HFF-Myc (cell line): ENCODE measurements at regions not wholly inside any gene's neighbourhood (a gene's known extent, or its start where the extent isn't known, plus 50 kb on each side); places are given as distances from the start of the nearest gene placed in this dataset.
"Not testable (repeated sequence)": the region's sequence is repeated elsewhere in the genome, so short reads cannot be mapped to it uniquely, and the experiment has no call there.

Experiments used
- DNase-seq: peaks from one replicate; pipeline ENCODE4 v3.0.0-alpha.2; 2011; ENCODE audit warnings: low read depth; ENCODE audit errors: extremely low read depth
- H3K4me3 ChIP-seq: replicated peaks from 2 replicates; pipeline ENCODE4 v1.5.1; 2011; ENCODE audit warnings: low read depth, mild to moderate bottlenecking, control low read depth, low read length
- TF ChIP-seq, protein P1 (sequence below): IDR thresholded peaks from 2 replicates; pipeline ENCODE4 v1.5.1; 2012; ENCODE audit warnings: mild to moderate bottlenecking, low read depth, low read length, control low read depth; ENCODE audit errors: missing control alignments

GRCh38 chr4:57763070-57763469 lies 652.9 kb upstream of the IGFBP7 start:
- DNase-seq = no peak
- TF ChIP-seq, protein P1, sequence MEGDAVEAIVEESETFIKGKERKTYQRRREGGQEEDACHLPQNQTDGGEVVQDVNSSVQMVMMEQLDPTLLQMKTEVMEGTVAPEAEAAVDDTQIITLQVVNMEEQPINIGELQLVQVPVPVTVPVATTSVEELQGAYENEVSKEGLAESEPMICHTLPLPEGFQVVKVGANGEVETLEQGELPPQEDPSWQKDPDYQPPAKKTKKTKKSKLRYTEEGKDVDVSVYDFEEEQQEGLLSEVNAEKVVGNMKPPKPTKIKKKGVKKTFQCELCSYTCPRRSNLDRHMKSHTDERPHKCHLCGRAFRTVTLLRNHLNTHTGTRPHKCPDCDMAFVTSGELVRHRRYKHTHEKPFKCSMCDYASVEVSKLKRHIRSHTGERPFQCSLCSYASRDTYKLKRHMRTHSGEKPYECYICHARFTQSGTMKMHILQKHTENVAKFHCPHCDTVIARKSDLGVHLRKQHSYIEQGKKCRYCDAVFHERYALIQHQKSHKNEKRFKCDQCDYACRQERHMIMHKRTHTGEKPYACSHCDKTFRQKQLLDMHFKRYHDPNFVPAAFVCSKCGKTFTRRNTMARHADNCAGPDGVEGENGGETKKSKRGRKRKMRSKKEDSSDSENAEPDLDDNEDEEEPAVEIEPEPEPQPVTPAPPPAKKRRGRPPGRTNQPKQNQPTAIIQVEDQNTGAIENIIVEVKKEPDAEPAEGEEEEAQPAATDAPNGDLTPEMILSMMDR = no peak
- H3K4me3 ChIP-seq = no peak overlapping the region

GRCh38 chr4:57740625-57741190 lies 630.5 kb upstream of the IGFBP7 start:
- TF ChIP-seq, protein P1 = no peak

DNA sequence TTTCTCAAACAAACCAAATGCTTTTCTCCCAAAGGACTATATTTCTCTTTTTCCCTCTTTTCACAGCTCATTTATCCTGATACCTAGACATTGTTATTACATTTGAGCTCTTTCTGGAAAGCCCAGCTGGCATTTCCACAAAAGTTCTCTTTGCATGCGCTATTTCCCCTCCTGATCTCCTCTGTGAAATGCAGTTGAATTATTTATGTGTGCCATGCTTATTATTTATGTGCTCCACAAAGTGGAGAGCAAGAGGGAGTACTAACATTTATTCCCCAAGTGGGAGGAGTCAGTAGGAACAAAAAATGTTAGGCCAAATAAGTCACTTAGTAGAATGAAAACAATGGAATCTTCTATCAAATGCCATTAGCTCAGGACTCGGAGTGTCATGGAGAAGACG lies 626.6 kb upstream of the IGFBP7 start:
- H3K4me3 ChIP-seq = no peak overlapping the region
- no peak for DNase-seq
- TF ChIP-seq, protein P1 = no peak

More at GRCh38 chr4:57740625-57741190, 630.5 kb upstream of the IGFBP7 start:
- DNase-seq = no peak
- no peak overlapping the region for H3K4me3 ChIP-seq

DNA sequence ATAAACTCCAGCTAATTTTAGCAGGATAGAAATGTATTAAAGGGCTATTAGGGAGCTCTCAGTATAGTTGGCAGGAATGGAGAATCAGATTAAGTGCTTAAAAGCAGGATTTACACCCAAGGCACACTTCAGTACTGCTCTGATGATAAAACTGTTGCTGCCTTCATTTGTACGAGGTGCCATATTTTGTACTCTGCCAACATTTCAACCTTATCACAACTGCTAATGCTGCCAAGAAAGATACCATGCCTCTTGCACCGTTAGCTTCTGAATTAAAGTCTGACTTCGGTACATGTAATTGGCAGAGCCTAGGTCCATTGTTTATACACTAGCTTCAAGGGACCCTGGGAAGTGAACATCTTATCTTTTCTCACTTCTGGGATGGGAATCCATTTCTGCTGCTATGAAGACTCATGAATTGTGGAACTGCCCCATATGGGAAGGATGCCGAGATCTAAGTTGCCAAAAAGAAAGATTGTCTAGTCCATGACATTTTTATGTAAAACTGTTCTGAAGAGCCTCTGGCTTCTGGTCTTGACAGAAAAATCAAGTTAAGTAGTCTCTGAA lies 624.0 kb upstream of the IGFBP7 start:
- no peak for DNase-seq
- TF ChIP-seq, protein P1 = no peak
- no peak overlapping the region for H3K4me3 ChIP-seq

DNA sequence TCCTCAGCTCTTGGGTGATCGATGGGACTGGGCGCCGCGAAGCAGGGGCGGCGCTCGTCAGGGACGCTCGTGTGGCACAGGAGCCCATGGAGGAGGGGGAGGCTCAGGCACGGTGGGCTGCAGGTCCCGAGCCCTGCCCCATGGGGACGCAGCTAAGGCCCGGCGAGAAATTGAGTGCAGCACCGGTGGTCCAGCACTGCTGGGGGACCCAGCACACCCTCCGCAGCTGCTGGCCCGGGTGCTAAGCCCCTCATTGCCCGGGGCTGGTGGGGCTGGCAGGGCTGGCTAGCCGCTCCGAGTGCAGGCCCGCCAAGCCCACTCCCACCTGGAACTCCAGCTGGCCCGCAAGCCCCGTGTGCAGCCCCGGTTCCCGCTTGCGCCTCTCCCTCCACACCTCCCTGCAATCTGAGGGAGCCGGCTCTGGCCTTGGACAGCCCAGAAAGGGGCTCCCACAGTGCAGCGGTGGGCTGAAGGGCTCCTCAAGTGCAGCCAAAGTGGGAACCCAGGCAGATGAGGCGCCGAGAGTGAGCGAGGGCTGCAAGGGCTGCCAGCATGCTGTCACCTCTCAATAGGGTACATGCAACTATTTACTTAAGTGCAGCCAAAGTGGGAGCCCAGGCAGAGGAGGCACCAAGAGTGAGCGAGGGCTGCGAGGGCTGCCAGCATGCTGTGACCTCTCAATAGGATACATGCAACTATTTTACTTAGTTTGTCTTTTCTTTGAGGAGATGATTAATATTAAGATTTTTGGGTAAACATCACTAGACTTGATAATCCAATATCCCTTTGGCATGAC lies 619.8 kb upstream of the IGFBP7 start:
- not testable (repeated sequence) for H3K4me3 ChIP-seq, DNase-seq

DNA sequence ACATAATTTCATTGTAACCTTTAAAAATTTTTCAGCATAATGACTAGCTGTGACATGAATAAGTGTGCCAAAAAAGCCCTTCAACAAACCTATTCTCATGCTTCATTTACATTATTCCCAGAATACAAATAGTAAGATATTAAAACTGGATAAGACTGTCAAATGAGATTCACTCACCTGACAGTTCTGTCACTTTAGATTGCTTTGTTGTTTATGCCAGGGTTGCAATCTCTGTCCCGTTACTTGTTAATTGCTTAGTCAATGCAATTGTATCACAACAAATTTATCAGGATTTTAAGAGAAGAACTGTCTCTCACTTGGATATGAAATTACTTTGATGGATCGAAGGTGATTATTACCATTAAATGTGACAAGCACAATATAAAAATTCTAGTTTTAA lies 616.0 kb upstream of the IGFBP7 start:
- H3K4me3 ChIP-seq = no peak overlapping the region
- TF ChIP-seq, protein P1 = no peak
- DNase-seq = no peak

- no peak overlapping the region for H3K4me3 ChIP-seq
- TF ChIP-seq, protein P1 = no peak
- no peak for DNase-seq
Observed at GRCh38 chr4:57719456-57719855, 609.3 kb upstream of the IGFBP7 start.

DNA sequence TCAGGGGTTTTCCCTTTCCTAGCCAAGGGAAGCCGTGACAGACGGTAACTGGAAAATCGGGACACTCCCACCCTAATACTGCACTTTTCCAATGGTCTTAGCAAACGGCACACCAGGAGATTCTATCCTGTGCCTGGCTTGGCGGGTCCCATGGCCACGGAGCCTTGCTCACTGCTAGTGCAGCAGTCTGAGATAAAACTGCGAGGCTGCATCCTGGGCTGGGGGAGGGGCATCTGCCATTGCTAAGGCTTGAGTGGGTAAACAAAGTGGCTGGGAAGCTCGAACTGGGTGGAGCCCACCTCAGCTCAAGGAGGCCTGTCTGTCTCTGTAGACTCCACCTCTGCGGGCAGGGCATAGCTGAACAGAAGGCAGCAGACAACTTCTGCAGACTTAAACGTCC lies 604.1 kb upstream of the IGFBP7 start:
- not testable (repeated sequence) for DNase-seq, H3K4me3 ChIP-seq
